Keratinocyte (primary cell): ENCODE measurements at regions not wholly inside any gene's neighbourhood (a gene's known extent, or its start where the extent isn't known, plus 50 kb on each side); places are given as distances from the start of the nearest gene placed in this dataset.

Source experiments
- DNase-seq: peaks from one replicate; pipeline ENCODE4 v3.0.0-alpha.2; 2011; ENCODE audit warnings: low read depth, missing footprints, low spot score
- FAIRE-seq: peaks from 2 replicates; lab custom pipeline; 2011; peaks lifted over from hg19 to GRCh38; lab: Jason Lieb, UNC
- H2AFZ ChIP-seq: 2 replicates; pipeline ENCODE4 v1.6.0; 2012; ENCODE audit warnings: low read length, control low read depth, inconsistent platforms; ENCODE audit not compliant: control insufficient read depth
- H3K27ac ChIP-seq: 2 replicates; pipeline ENCODE4 v1.5.1; 2011; ENCODE audit warnings: low read length; ENCODE audit not compliant: control insufficient read depth, insufficient read depth
- H3K27me3 ChIP-seq: 3 replicates; pipeline ENCODE4 v1.6.0; 2011; ENCODE audit warnings: low read length; ENCODE audit not compliant: control insufficient read depth, insufficient read depth; ENCODE audit errors: extremely low read depth
- H3K36me3 ChIP-seq, 2 experiments: 2 replicates in 1 of 2; 3 replicates in 1 of 2; pipeline ENCODE4 v1.5.1; 2011; ENCODE audit warnings: low read length in 2 of 2, mild to moderate bottlenecking in 1 of 2; ENCODE audit not compliant: control insufficient read depth in 2 of 2, insufficient read depth in 2 of 2; ENCODE audit errors: extremely low read depth in 1 of 2
- H3K4me1 ChIP-seq: 3 replicates; pipeline ENCODE4 v1.5.1; 2011; ENCODE audit warnings: low read length; ENCODE audit not compliant: control insufficient read depth, insufficient read depth; ENCODE audit errors: extremely low read depth
- H3K4me2 ChIP-seq: 3 replicates; pipeline ENCODE4 v1.6.0; 2011; ENCODE audit warnings: low read depth, low read length; ENCODE audit not compliant: control insufficient read depth, insufficient read depth; ENCODE audit errors: extremely low read depth
- H3K4me3 ChIP-seq, 3 experiments: fragments of 200-600 bp in 1 of 3; sonication (generic) in 1 of 3; 2 replicates in 2 of 3; 3 replicates in 1 of 3; pipeline ENCODE4 v1.5.1; 2011 to 2016; ENCODE audit warnings: low read length in 3 of 3, mild to moderate bottlenecking in 3 of 3, control low read depth in 2 of 3, inconsistent platforms in 1 of 3, low read depth in 1 of 3, mixed read lengths in 1 of 3, mixed run types in 1 of 3, moderate library complexity in 1 of 3; ENCODE audit not compliant: control insufficient read depth in 2 of 3, insufficient read depth in 2 of 3; ENCODE audit errors: extremely low read depth in 1 of 3
- H3K79me2 ChIP-seq: 2 replicates; pipeline ENCODE4 v1.6.0; 2012; ENCODE audit warnings: low read length; ENCODE audit not compliant: control insufficient read depth, insufficient read depth
- H3K9ac ChIP-seq: 3 replicates; pipeline ENCODE4 v1.6.0; 2011; ENCODE audit warnings: low read length; ENCODE audit not compliant: control insufficient read depth, insufficient read depth; ENCODE audit errors: extremely low read depth
- H3K9me1 ChIP-seq: 3 replicates; pipeline ENCODE4 v1.6.0; 2011; ENCODE audit warnings: low read length; ENCODE audit not compliant: control insufficient read depth, insufficient read depth; ENCODE audit errors: extremely low read depth
- H3K9me3 ChIP-seq: 2 replicates; pipeline ENCODE4 v1.5.1; 2012; ENCODE audit warnings: low read depth, low read length; ENCODE audit not compliant: control insufficient read depth
- H4K20me1 ChIP-seq: 3 replicates; pipeline ENCODE4 v1.6.0; 2011; ENCODE audit warnings: low read length; ENCODE audit not compliant: control insufficient read depth, insufficient read depth; ENCODE audit errors: extremely low read depth
- CTCF ChIP-seq, 3 experiments: IDR thresholded peaks in 1 of 3; conservative IDR thresholded peaks in 1 of 3; optimal IDR thresholded peaks in 1 of 3; 2 replicates in 2 of 3; 3 replicates in 1 of 3; pipeline versions ENCODE3 to v1.5.1; 2011; ENCODE audit warnings: low read length in 3 of 3, mild to moderate bottlenecking in 3 of 3, moderate library complexity in 2 of 3, control low read depth in 1 of 3, inconsistent platforms in 1 of 3; ENCODE audit not compliant: insufficient read depth in 2 of 3; ENCODE audit errors: extremely low read depth in 1 of 3
- EZH2 ChIP-seq: IDR thresholded peaks from one replicate; pipeline ENCODE4 v1.6.1; 2012; ENCODE audit warnings: inconsistent platforms, mild to moderate bottlenecking, low read length, moderate library complexity
- dilution Hi-C: fragments of 300-500 bp; cut with MboI; formaldehyde crosslinking; loops from one replicate; pipeline ENCODE4 v1.7.0; 2020; ENCODE audit warnings: low sequenced_read_pairs; ENCODE audit not compliant: extremely low pct_ligation_motif_present

- Histone ChIP-seq H3K36me3 (no peaks in the 10 kb centered on the region), H4K20me1 (no peaks in the 10 kb centered on the region), H3K9ac (no peak overlapping the region), H3K4me3 (no peak overlapping the region), H3K79me2 (no peaks in the 10 kb centered on the region), H3K9me3 (no peaks in the 10 kb centered on the region), H3K27me3 (no peaks in the 10 kb centered on the region), H3K4me1 (peaks cover 20% of the 10 kb centered on the region), H3K9me1 (no peaks in the 10 kb centered on the region), H2AFZ (no peak overlapping the region), H3K27ac (no peak overlapping the region), H3K4me2 (no peak overlapping the region)
- FAIRE-seq (no peak), DNase-seq (no peak)
- dilution Hi-C loops = no loop called here
- no peak for TF ChIP-seq CTCF (optimal IDR thresholded peaks at IDR 0.05 in 1 of 3, IDR thresholded peaks at IDR 0.05 in 1 of 3, conservative IDR thresholded peaks at IDR 0.05 in 1 of 3; ENCODE audit: extremely low read depth in 1 of 3, insufficient read depth in 2 of 3, low read length in 3 of 3)
- TF ChIP-seq EZH2 = no peak
Measured at GRCh38 chr2:16138811-16139662, 198.7 kb downstream of the MYCN start.

GRCh38 chr2:16137080-16137755 lies 196.9 kb downstream of the MYCN start:
- Histone ChIP-seq H4K20me1 (no peaks in the 10 kb centered on the region), H3K27me3 (no peaks in the 10 kb centered on the region), H3K9me3 (no peaks in the 10 kb centered on the region), H3K9ac (no peak overlapping the region), H3K36me3 (no peaks in the 10 kb centered on the region), H3K79me2 (no peaks in the 10 kb centered on the region), H2AFZ (no peak overlapping the region), H3K4me3 (no peak overlapping the region), H3K4me2 (no peak overlapping the region), H3K27ac (no peak overlapping the region), H3K9me1 (no peaks in the 10 kb centered on the region), H3K4me1 (peaks cover 20% of the 10 kb centered on the region)
- DNase-seq (no peak), FAIRE-seq (no peak)
- TF ChIP-seq EZH2 = no peak
- TF ChIP-seq CTCF (optimal IDR thresholded peaks at IDR 0.05 in 1 of 3, IDR thresholded peaks at IDR 0.05 in 1 of 3, conservative IDR thresholded peaks at IDR 0.05 in 1 of 3; ENCODE audit: extremely low read depth in 1 of 3, insufficient read depth in 2 of 3, low read length in 3 of 3) = no peak
- dilution Hi-C loops = no loop called here
